Left lung (tissue), 4 donors: ENCODE measurements at regions not wholly inside any gene's neighbourhood (a gene's known extent, or its start where the extent isn't known, plus 50 kb on each side); places are given as distances from the start of the nearest gene placed in this dataset.
"Not testable (repeated sequence)": the region's sequence is repeated elsewhere in the genome, so short reads cannot be mapped to it uniquely, and the experiment has no call there.

Experiments
- ATAC-seq: fragments of 200-7000 bp; cut with Tn5 transposase; one replicate; pipeline ENCODE4 v1.9.1; 2020; ENCODE audit warnings: moderate library complexity
- DNase-seq, 4 donors: peaks; one replicate each; pipeline ENCODE4 v3.0.0-alpha.2; 2013 to 2020
- H3K27ac ChIP-seq, 2 donors: fragments of 200-600 bp; sonication (generic) in 1 of 2; one replicate each; pipeline versions ENCODE4 v1.5.0 to v1.8.0; 2020 to 2021
- H3K27me3 ChIP-seq, 2 donors: fragments of 200-600 bp; sonication (generic) in 1 of 2; one replicate each; pipeline versions ENCODE4 v1.5.0 to v1.8.0; 2020 to 2021
- H3K36me3 ChIP-seq, 2 donors: fragments of 200-600 bp; sonication (generic) in 1 of 2; one replicate each; pipeline versions ENCODE4 v1.5.0 to v1.8.0; 2020 to 2021
- H3K4me1 ChIP-seq, 2 donors: fragments of 200-600 bp; one replicate each; pipeline ENCODE4 v1.8.0; 2021
- H3K4me3 ChIP-seq, 2 donors: fragments of 200-600 bp; sonication (generic) in 1 of 2; one replicate each; pipeline versions ENCODE4 v1.5.0 to v1.8.0; 2020 to 2021; ENCODE audit warnings: mild to moderate bottlenecking in 1 of 2
- H3K9me3 ChIP-seq, 2 donors: fragments of 200-600 bp; sonication (generic) in 1 of 2; one replicate each; pipeline versions ENCODE4 v1.5.0 to v1.8.0; 2020 to 2021
- CTCF ChIP-seq, 2 donors: fragments of 200-600 bp; sonication (generic) in 1 of 2; IDR thresholded peaks; one replicate each; pipeline versions ENCODE4 v1.5.0 to v1.8.0; 2021; ENCODE audit warnings: antibody characterized with exemption in 2 of 2
- intact Hi-C, 2 donors: fragments of 100-400 bp; cut with DNase I; formaldehyde crosslinking; loops; one replicate each; pipeline versions ENCODE4 v1.11.2 to v1.14.2; 2022
- donor health status: DM: no; HTN: yes; CAD: no.
- donor health status: DM: no; HTN: no; CAD: no.

GRCh38 chr22:27073601-27074425, 416.4 kb downstream of the MIAT start:
- DNase-seq (no peak), ATAC-seq (no peak)
- no peaks in the 10 kb centered on the region for H3K4me1 ChIP-seq
- H3K4me3 ChIP-seq = no peak overlapping the region
- peaks cover 0 to 81% of the 10 kb centered on the region in 2 donors for H3K27me3 ChIP-seq
- H3K36me3 ChIP-seq = no peaks in the 10 kb centered on the region
- no peaks in the 10 kb centered on the region for H3K9me3 ChIP-seq
- intact Hi-C loops = no loop called here
- H3K27ac ChIP-seq = no peak overlapping the region
- no peak for TF ChIP-seq CTCF (IDR thresholded peaks at IDR 0.05)

DNA sequence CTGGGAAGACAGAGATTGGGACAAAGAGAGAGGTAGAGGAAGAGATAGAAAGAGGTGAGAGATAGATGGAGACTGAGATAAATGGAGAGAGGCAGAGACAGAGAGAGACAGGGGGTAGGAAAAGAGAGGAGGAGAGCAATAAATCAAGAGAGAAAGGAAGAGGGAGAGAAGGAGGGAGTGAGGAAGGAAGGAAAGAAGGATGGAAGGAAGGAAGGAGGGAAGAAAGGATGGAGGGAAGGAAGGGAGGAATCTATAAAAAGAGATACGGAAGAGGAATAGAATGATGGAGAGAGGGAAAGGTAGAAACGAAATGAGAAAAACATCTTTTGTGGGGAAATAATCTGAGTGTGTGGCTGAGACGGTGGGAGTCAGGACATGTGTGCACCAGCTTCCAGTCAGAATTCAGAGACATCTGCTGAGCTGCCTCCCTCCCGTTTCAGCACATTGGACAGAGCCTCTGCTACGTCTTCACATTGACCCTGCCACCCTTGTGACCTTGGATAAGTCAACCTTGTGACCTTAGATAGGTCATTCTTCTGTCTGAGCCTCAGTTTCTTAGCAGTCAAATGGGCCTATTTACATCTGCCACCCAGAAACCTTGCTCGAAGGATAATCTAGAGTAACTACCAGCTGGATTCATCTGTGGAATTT, 417.8 kb downstream of the MIAT start:
- Histone ChIP-seq H3K36me3 (no peaks in the 10 kb centered on the region), H3K4me1 (no peaks in the 10 kb centered on the region), H3K9me3 (no peaks in the 10 kb centered on the region), H3K27ac (no peak overlapping the region), H3K27me3 (peaks cover 0 to 93% of the 10 kb centered on the region in 2 donors), H3K4me3 (no peak overlapping the region)
- ATAC-seq (no peak), DNase-seq (no peak)
- no peak for TF ChIP-seq CTCF (IDR thresholded peaks at IDR 0.05)
- intact Hi-C loops = no loop called here

DNA sequence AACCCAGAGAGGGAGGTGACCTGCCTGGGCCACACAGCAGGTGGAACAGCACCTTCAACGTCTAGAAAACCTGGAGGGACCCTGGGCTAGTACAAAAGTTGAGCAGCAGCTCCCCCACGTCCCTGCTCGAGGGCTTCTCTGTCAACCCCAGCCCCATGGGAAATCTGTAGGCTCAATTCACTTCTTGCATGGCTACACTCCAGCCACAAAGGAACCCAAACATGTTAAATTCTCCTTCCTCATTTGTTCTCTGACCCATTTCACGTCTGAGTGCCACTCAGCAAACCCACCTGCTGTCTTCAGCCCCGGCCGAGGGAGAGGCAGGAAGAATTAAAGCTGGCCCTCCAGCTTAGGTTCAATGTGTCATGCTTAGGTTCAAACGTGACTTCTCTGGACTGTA, 418.5 kb downstream of the MIAT start:
- intact Hi-C loops = no loop called here
- TF ChIP-seq CTCF (IDR thresholded peaks at IDR 0.05) = no peak
- Histone ChIP-seq H3K4me1 (no peaks in the 10 kb centered on the region), H3K27ac (no peak overlapping the region), H3K4me3 (no peak overlapping the region), H3K27me3 (peaks cover 0 to 93% of the 10 kb centered on the region in 2 donors), H3K36me3 (no peaks in the 10 kb centered on the region), H3K9me3 (no peaks in the 10 kb centered on the region)
- ATAC-seq (no peak), DNase-seq (no peak)

- H3K9me3 ChIP-seq, H3K4me1 ChIP-seq, H3K4me3 ChIP-seq, H3K36me3 ChIP-seq, DNase-seq, H3K27ac ChIP-seq, intact Hi-C loops, ATAC-seq: not testable (repeated sequence)
- peaks cover 0 to 84% of the 10 kb centered on the region in 2 donors for H3K27me3 ChIP-seq
These were observed 420.7 kb downstream of the MIAT start for GRCh38 chr22:27078064-27078463.

DNA sequence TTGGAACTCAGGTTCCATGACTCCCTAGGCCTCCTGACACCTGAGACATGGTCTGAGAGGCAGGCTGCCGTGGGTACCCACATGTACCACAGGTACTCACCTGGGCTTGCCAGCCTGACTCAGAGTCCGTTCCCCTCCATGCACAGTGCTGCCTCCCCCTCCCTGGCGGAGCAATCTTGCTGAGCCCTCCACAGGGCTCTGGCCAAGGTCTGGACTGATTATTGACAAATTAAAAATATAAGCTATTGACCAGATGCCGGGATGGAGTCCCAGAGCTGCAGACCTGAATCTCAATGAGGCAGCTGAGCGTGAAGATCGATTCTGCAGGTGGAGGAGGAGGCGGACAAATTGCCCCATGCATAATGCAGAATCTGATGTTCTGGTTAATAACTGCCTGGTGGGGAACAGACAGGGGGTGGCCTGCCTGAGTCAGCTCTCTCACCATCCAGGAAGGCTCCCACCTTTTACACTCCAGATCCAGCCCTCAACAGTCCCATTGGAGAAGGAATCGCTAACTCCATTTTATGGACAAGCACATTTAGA, 422.7 kb downstream of the MIAT start:
- ATAC-seq = no peak
- H3K9me3 ChIP-seq = no peaks in the 10 kb centered on the region
- H3K4me1 ChIP-seq = no peaks in the 10 kb centered on the region
- DNase-seq = no peak
- no peak for TF ChIP-seq CTCF (IDR thresholded peaks at IDR 0.05)
- peaks cover 0 to 70% of the 10 kb centered on the region in 2 donors for H3K27me3 ChIP-seq
- H3K27ac ChIP-seq = no peak overlapping the region
- no peak overlapping the region for H3K4me3 ChIP-seq
- intact Hi-C loops = loop anchor here in 1 of 2 donors (10.0 kb wide), 1 partner anchor 55 kb away; no protein-coding TSS in a partner anchor
- H3K36me3 ChIP-seq = no peaks in the 10 kb centered on the region
